ENCODE measurements at regions not wholly inside any gene's neighbourhood (a gene's known extent, or its start where the extent isn't known, plus 50 kb on each side); places are given as distances from the start of the nearest gene placed in this dataset.

DNA sequence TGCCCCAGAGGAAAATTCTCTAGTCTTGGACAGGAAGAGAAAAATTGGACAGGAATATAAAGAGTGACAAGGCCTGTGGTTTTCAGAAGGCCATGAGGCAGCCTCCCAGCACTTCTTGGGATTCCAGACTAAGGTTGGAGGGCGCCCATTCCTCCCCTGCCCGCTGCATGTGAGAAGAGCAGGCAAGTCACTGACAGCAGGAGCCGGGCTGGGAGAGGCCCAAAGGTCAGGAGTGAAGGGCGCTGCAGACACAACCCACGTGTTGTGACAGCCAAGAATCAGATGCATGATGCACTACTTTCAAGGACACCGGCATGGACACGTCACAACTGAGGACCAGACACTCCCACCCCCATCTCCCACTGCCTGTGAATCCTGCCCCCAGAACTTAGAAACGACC is 256.7 kb downstream of the CBLN1 start:
- H3K4me1 ChIP-seq (ENCODE audit: control insufficient read depth, extremely low read depth, insufficient read depth, low read length) = no peaks in the 10 kb centered on the region
- H2AFZ ChIP-seq (ENCODE audit: low read length) = no peak overlapping the region
- no peak overlapping the region for H3K9ac ChIP-seq (ENCODE audit: insufficient read depth, low read length)
- DNase-seq (ENCODE audit: low read depth in 2 of 2) = no peak
- no peaks in the 10 kb centered on the region for H3K9me3 ChIP-seq (ENCODE audit: control insufficient read depth, insufficient read depth, low read depth, low read length)
- no peaks in the 10 kb centered on the region for H3K79me2 ChIP-seq (ENCODE audit: control insufficient read depth, insufficient read depth, low read length)
- no peak overlapping the region for H3K4me3 ChIP-seq (replicated peaks in 1 of 4; ENCODE audit: control extremely low read depth in 1 of 4, insufficient read depth in 1 of 4, low read depth in 3 of 4, low read length in 4 of 4)
- H3K27ac ChIP-seq (ENCODE audit: insufficient read depth, low read length) = no peak overlapping the region
- TF ChIP-seq CTCF (conservative IDR thresholded peaks at IDR 0.05 in 1 of 2, IDR thresholded peaks at IDR 0.05 in 1 of 2; ENCODE audit: low read depth in 1 of 2, low read length in 2 of 2) = no peak
- TF ChIP-seq EZH2 (IDR thresholded peaks at IDR 0.05; ENCODE audit: low read length, missing control alignments) = no peak
- no peaks in the 10 kb centered on the region for H4K20me1 ChIP-seq (ENCODE audit: control insufficient read depth, extremely low read depth, insufficient read depth, low read length)
- no peak overlapping the region for H3K4me2 ChIP-seq (ENCODE audit: extremely low read depth, insufficient read depth, low read length)
- no peaks in the 10 kb centered on the region for H3K36me3 ChIP-seq (ENCODE audit: control insufficient read depth, insufficient read depth, low read length)
- no peaks in the 10 kb centered on the region for H3K27me3 ChIP-seq (ENCODE audit: control insufficient read depth, insufficient read depth, low read length)

- Histone ChIP-seq H3K4me1 (ENCODE audit: control insufficient read depth, extremely low read depth, insufficient read depth, low read length) (no peaks in the 10 kb centered on the region), H4K20me1 (ENCODE audit: control insufficient read depth, extremely low read depth, insufficient read depth, low read length) (no peaks in the 10 kb centered on the region), H3K4me2 (ENCODE audit: extremely low read depth, insufficient read depth, low read length) (no peak overlapping the region), H3K36me3 (ENCODE audit: control insufficient read depth, insufficient read depth, low read length) (no peaks in the 10 kb centered on the region), H2AFZ (ENCODE audit: low read length) (no peak overlapping the region), H3K9me3 (ENCODE audit: control insufficient read depth, insufficient read depth, low read depth, low read length) (no peaks in the 10 kb centered on the region), H3K79me2 (ENCODE audit: control insufficient read depth, insufficient read depth, low read length) (no peaks in the 10 kb centered on the region), H3K9ac (ENCODE audit: insufficient read depth, low read length) (no peak overlapping the region), H3K27me3 (ENCODE audit: control insufficient read depth, insufficient read depth, low read length) (no peaks in the 10 kb centered on the region), H3K4me3 (replicated peaks in 1 of 4; ENCODE audit: control extremely low read depth in 1 of 4, insufficient read depth in 1 of 4, low read depth in 3 of 4, low read length in 4 of 4) (no peak overlapping the region), H3K27ac (ENCODE audit: insufficient read depth, low read length) (no peak overlapping the region)
- no peak for TF ChIP-seq EZH2 (IDR thresholded peaks at IDR 0.05; ENCODE audit: low read length, missing control alignments)
- no peak for TF ChIP-seq CTCF (conservative IDR thresholded peaks at IDR 0.05 in 1 of 2, IDR thresholded peaks at IDR 0.05 in 1 of 2; ENCODE audit: low read depth in 1 of 2, low read length in 2 of 2)
- DNase-seq (ENCODE audit: low read depth in 2 of 2) = no peak
Measured at GRCh38 chr16:49024016-49024415, 257.6 kb downstream of the CBLN1 start.

GRCh38 chr16:49023050-49023449 is 258.6 kb downstream of the CBLN1 start:
- H3K36me3 ChIP-seq (ENCODE audit: control insufficient read depth, insufficient read depth, low read length) = no peaks in the 10 kb centered on the region
- peak; percentile 53 to 86 for DNase-seq (ENCODE audit: low read depth in 2 of 2)
- no peak overlapping the region for H3K9ac ChIP-seq (ENCODE audit: insufficient read depth, low read length)
- no peak overlapping the region for H2AFZ ChIP-seq (ENCODE audit: low read length)
- no peaks in the 10 kb centered on the region for H3K4me1 ChIP-seq (ENCODE audit: control insufficient read depth, extremely low read depth, insufficient read depth, low read length)
- no peaks in the 10 kb centered on the region for H3K79me2 ChIP-seq (ENCODE audit: control insufficient read depth, insufficient read depth, low read length)
- no peaks in the 10 kb centered on the region for H4K20me1 ChIP-seq (ENCODE audit: control insufficient read depth, extremely low read depth, insufficient read depth, low read length)
- no peak overlapping the region for H3K27ac ChIP-seq (ENCODE audit: insufficient read depth, low read length)
- H3K4me2 ChIP-seq (ENCODE audit: extremely low read depth, insufficient read depth, low read length) = no peak overlapping the region
- no peaks in the 10 kb centered on the region for H3K9me3 ChIP-seq (ENCODE audit: control insufficient read depth, insufficient read depth, low read depth, low read length)
- H3K4me3 ChIP-seq (replicated peaks in 1 of 4; ENCODE audit: control extremely low read depth in 1 of 4, insufficient read depth in 1 of 4, low read depth in 3 of 4, low read length in 4 of 4) = no peak overlapping the region
- TF ChIP-seq EZH2 (IDR thresholded peaks at IDR 0.05; ENCODE audit: low read length, missing control alignments) = no peak
- no peak for TF ChIP-seq CTCF (conservative IDR thresholded peaks at IDR 0.05 in 1 of 2, IDR thresholded peaks at IDR 0.05 in 1 of 2; ENCODE audit: low read depth in 1 of 2, low read length in 2 of 2)
- no peaks in the 10 kb centered on the region for H3K27me3 ChIP-seq (ENCODE audit: control insufficient read depth, insufficient read depth, low read length)

Data from fibroblast of lung (primary cell).